HCT116 (cell line): ENCODE measurements at regions not wholly inside any gene's neighbourhood (a gene's known extent, or its start where the extent isn't known, plus 50 kb on each side); places are given as distances from the start of the nearest gene placed in this dataset.

ENCODE experiments used
- ATAC-seq: fragments of 200-7000 bp; cut with Tn5 transposase; 2 replicates; pipeline ENCODE4 v1.9.1; 2020; ENCODE audit warnings: mild to moderate bottlenecking, moderate library complexity
- BruUV-seq: library from RNA; stranded (reverse); fragments of 400-500 nt; replicated peaks from 2 replicates; lab custom pipeline; 2021; lab: Mats Ljungman, UMichigan
- CTCF ChIA-PET: fragments of 300-600 bp; sonication (Branson Sonifier 250); formaldehyde crosslinking; loops from one replicate; lab custom pipeline; 2021; ENCODE audit warnings: antibody characterized with exemption; lab: Charles Lee
- POLR2A ChIA-PET: fragments of 300-600, 350-600 bp; sonication (Branson Sonifier 250); formaldehyde crosslinking; loops from one replicate; lab custom pipeline; 2021; ENCODE audit warnings: antibody characterized with exemption; lab: Charles Lee
- RAD21 ChIA-PET, 2 experiments: fragments of 300-600 bp; sonication (Branson Sonifier 250); formaldehyde crosslinking; loops; one replicate each; lab custom pipeline; 2023; ENCODE audit warnings: low total read pairs in 2 of 2; ENCODE audit not compliant: uncharacterized antibody in 2 of 2, unreplicated experiment in 2 of 2, low non-redundant PET in 1 of 2; lab: Charles Lee
- DNase-seq: peaks from one replicate; pipeline ENCODE4 v3.0.0-alpha.2; 2010; ENCODE audit warnings: low read depth, low spot score
- H2AFZ ChIP-seq: fragments of 200-600 bp; shearing (Covaris generic), sonication (generic); 2 replicates; pipeline ENCODE4 v1.6.1; 2017; ENCODE audit warnings: low read depth, mixed run types, mixed read lengths, antibody characterized with exemption, low read length; ENCODE audit not compliant: poor library complexity, severe bottlenecking
- H3K27ac ChIP-seq: 2 replicates; pipeline ENCODE4 v1.5.1; 2012; ENCODE audit warnings: low read depth, low read length
- H3K27me3 ChIP-seq: fragments of 200-600 bp; sonication (generic); 2 replicates; pipeline ENCODE4 v1.6.1; 2016; ENCODE audit warnings: mixed run types, low read length, mixed read lengths; ENCODE audit not compliant: insufficient read depth
- H3K36me3 ChIP-seq, 2 experiments: fragments of 200-500 bp in 1 of 2; fragments of 200-600 bp in 1 of 2; sonication (Bioruptor generic) in 1 of 2; sonication (generic) in 1 of 2; 2 replicates each; pipeline versions ENCODE4 v1.5.1 to v1.6.1; 2014 to 2016; ENCODE audit warnings: low read length in 2 of 2, inconsistent platforms in 1 of 2, mixed read lengths in 1 of 2, mixed run types in 1 of 2; ENCODE audit not compliant: insufficient read depth in 2 of 2, control insufficient read depth in 1 of 2
- H3K4me1 ChIP-seq, 2 experiments: fragments of 200-600 bp in 1 of 2; sonication (generic) in 1 of 2; 2 replicates each; pipeline versions ENCODE4 v1.5.1 to v1.6.1; 2012 to 2017; ENCODE audit warnings: low read length in 2 of 2, inconsistent platforms in 1 of 2, mild to moderate bottlenecking in 1 of 2, mixed read lengths in 1 of 2, mixed run types in 1 of 2, moderate library complexity in 1 of 2; ENCODE audit not compliant: insufficient read depth in 2 of 2, control insufficient read depth in 1 of 2
- H3K4me2 ChIP-seq: fragments of 200-600 bp; sonication (generic); 2 replicates; pipeline ENCODE4 v1.6.1; 2017; ENCODE audit warnings: mixed run types, low read length, mixed read lengths
- H3K4me3 ChIP-seq, 2 experiments: fragments of 200-600 bp in 1 of 2; sonication (generic) in 1 of 2; replicated peaks in 1 of 2; 2 replicates each; pipeline ENCODE4 v1.5.1; 2011 to 2016; ENCODE audit warnings: low read length in 2 of 2, control low read depth in 1 of 2, low read depth in 1 of 2, mild to moderate bottlenecking in 1 of 2, mixed read lengths in 1 of 2, mixed run types in 1 of 2
- H3K79me2 ChIP-seq: fragments of 200-600 bp; sonication (generic); 2 replicates; pipeline ENCODE4 v1.6.1; 2017; ENCODE audit warnings: mild to moderate bottlenecking, mixed run types, low read length, moderate library complexity, mixed read lengths; ENCODE audit not compliant: insufficient read depth
- H3K9ac ChIP-seq: fragments of 200-600 bp; sonication (generic); 2 replicates; pipeline ENCODE4 v1.6.1; 2016; ENCODE audit warnings: low read length, mixed read lengths
- H3K9me2 ChIP-seq: fragments of 200-600 bp; sonication (generic), shearing (Covaris generic); 2 replicates; pipeline ENCODE4 v1.6.1; 2017; ENCODE audit warnings: mixed run types, mild to moderate bottlenecking, moderate library complexity; ENCODE audit not compliant: insufficient read depth
- H3K9me3 ChIP-seq, 2 experiments: fragments of 200-500 bp in 1 of 2; fragments of 200-600 bp in 1 of 2; sonication (Bioruptor generic) in 1 of 2; sonication (generic) in 1 of 2; 2 replicates each; pipeline ENCODE4 v1.6.1; 2014 to 2017; ENCODE audit warnings: low read length in 2 of 2, mixed read lengths in 2 of 2, inconsistent platforms in 1 of 2, low read depth in 1 of 2, mild to moderate bottlenecking in 1 of 2, mixed run types in 1 of 2, moderate library complexity in 1 of 2; ENCODE audit not compliant: control insufficient read depth in 1 of 2, insufficient read depth in 1 of 2
- H4K20me1 ChIP-seq: fragments of 200-600 bp; sonication (generic), shearing (Covaris generic); 2 replicates; pipeline ENCODE4 v1.6.1; 2017; ENCODE audit warnings: mixed run types, mild to moderate bottlenecking, moderate library complexity; ENCODE audit not compliant: insufficient read depth
- CBX3 ChIP-seq: IDR thresholded peaks from 2 replicates; pipeline ENCODE4 v1.6.1; 2012; ENCODE audit warnings: low read depth
- CTCF ChIP-seq, 3 experiments: fragments of 200-600 bp in 1 of 3; sonication (generic) in 1 of 3; IDR thresholded peaks in 2 of 3; conservative IDR thresholded peaks in 1 of 3; 2 replicates each; pipeline ENCODE4 v1.5.1; 2012 to 2017; ENCODE audit warnings: low read depth in 2 of 3, low read length in 2 of 3, antibody characterized with exemption in 1 of 3, borderline replicate concordance in 1 of 3, control low read depth in 1 of 3, mild to moderate bottlenecking in 1 of 3, mixed read lengths in 1 of 3, mixed run types in 1 of 3, moderate library complexity in 1 of 3; ENCODE audit not compliant: insufficient read depth in 1 of 3
- ELF1 ChIP-seq: IDR thresholded peaks from 2 replicates; pipeline ENCODE4 v1.6.1; 2012; ENCODE audit warnings: low read depth, borderline replicate concordance
- EZH2 ChIP-seq: fragments of 200-600 bp; sonication (generic); IDR thresholded peaks from 2 replicates; pipeline ENCODE4 v1.6.1; 2017; ENCODE audit warnings: antibody characterized with exemption, mixed run types
- EZH2phosphoT487 ChIP-seq: fragments of 200-600 bp; IDR thresholded peaks from 2 replicates; pipeline ENCODE4 v1.6.1; 2018; ENCODE audit warnings: antibody characterized with exemption, borderline replicate concordance
- FOSL1 ChIP-seq: IDR thresholded peaks from 2 replicates; pipeline ENCODE4 v1.6.1; 2012; ENCODE audit warnings: low read depth
- JUND ChIP-seq: IDR thresholded peaks from 2 replicates; pipeline ENCODE4 v1.6.1; 2012
- MAX ChIP-seq: IDR thresholded peaks from 2 replicates; pipeline ENCODE4 v1.6.1; 2012
- POLR2AphosphoS5 ChIP-seq: IDR thresholded peaks from 2 replicates; pipeline ENCODE4 v1.6.1; 2011; ENCODE audit warnings: mild to moderate bottlenecking, low read depth, low read length, moderate library complexity
- RAD21 ChIP-seq: IDR thresholded peaks from 2 replicates; pipeline ENCODE4 v1.6.1; 2012; ENCODE audit warnings: low read depth, mild to moderate bottlenecking
- SIN3A ChIP-seq: IDR thresholded peaks from 2 replicates; pipeline ENCODE4 v1.6.1; 2012; ENCODE audit warnings: low read depth
- SP1 ChIP-seq: IDR thresholded peaks from 2 replicates; pipeline ENCODE4 v1.6.1; 2012; ENCODE audit warnings: low read depth
- SRF ChIP-seq: IDR thresholded peaks from 2 replicates; pipeline ENCODE4 v1.6.1; 2012; ENCODE audit warnings: low read depth
- ZNF274 ChIP-seq: fragments of 200-500 bp; sonication (Bioruptor generic); IDR thresholded peaks from 2 replicates; pipeline ENCODE4 v1.6.1; 2014; ENCODE audit warnings: mild to moderate bottlenecking, low read depth, low read length, inconsistent platforms
- intact Hi-C: fragments of 100-400 bp; cut with micrococcal nuclease; formaldehyde crosslinking; loops from 2 replicates; pipeline ENCODE4 v1.10.0; 2022
- TF ChIP-seq, protein P1 (sequence below): IDR thresholded peaks from 2 replicates; pipeline ENCODE4 v1.6.1; 2012; ENCODE audit warnings: low read depth

- H3K79me2 ChIP-seq, result no peaks in the 10 kb centered on the region
- no peaks in the 10 kb centered on the region for H3K36me3 ChIP-seq
- H3K9me3 ChIP-seq, result no peaks in the 10 kb centered on the region
- no peaks in the 10 kb centered on the region for H3K9me2 ChIP-seq
- CTCF ChIA-PET, result interaction anchor here (0.9 to 3.1 kb wide), 7 partner anchors 13 to 467 kb away, joined by 4 to 9 read pairs (median 4); no protein-coding TSS in a partner anchor
- no peak overlapping the region for H2AFZ ChIP-seq
- peak overlapping the region; percentile 22; the same call in 1 of the 2 replicates for H3K4me2 ChIP-seq
- no peak for TF ChIP-seq EZH2phosphoT487
- no peak for TF ChIP-seq POLR2AphosphoS5
- no peak for TF ChIP-seq FOSL1
- peak; percentile 19; the same call in 1 of the 2 replicates for TF ChIP-seq RAD21
- no peak for TF ChIP-seq SRF
- peak; percentile 21 to 61 (median 53); a peak in 4 of 6 replicates for TF ChIP-seq CTCF (IDR thresholded peaks at IDR 0.05 in 2 of 3, conservative IDR thresholded peaks at IDR 0.05 in 1 of 3; ENCODE audit: borderline replicate concordance in 1 of 3, insufficient read depth in 1 of 3, low read depth in 2 of 3, low read length in 2 of 3)
- no peak for TF ChIP-seq CBX3
- no peak for TF ChIP-seq ZNF274
- TF ChIP-seq, protein P1, sequence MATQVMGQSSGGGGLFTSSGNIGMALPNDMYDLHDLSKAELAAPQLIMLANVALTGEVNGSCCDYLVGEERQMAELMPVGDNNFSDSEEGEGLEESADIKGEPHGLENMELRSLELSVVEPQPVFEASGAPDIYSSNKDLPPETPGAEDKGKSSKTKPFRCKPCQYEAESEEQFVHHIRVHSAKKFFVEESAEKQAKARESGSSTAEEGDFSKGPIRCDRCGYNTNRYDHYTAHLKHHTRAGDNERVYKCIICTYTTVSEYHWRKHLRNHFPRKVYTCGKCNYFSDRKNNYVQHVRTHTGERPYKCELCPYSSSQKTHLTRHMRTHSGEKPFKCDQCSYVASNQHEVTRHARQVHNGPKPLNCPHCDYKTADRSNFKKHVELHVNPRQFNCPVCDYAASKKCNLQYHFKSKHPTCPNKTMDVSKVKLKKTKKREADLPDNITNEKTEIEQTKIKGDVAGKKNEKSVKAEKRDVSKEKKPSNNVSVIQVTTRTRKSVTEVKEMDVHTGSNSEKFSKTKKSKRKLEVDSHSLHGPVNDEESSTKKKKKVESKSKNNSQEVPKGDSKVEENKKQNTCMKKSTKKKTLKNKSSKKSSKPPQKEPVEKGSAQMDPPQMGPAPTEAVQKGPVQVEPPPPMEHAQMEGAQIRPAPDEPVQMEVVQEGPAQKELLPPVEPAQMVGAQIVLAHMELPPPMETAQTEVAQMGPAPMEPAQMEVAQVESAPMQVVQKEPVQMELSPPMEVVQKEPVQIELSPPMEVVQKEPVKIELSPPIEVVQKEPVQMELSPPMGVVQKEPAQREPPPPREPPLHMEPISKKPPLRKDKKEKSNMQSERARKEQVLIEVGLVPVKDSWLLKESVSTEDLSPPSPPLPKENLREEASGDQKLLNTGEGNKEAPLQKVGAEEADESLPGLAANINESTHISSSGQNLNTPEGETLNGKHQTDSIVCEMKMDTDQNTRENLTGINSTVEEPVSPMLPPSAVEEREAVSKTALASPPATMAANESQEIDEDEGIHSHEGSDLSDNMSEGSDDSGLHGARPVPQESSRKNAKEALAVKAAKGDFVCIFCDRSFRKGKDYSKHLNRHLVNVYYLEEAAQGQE, result no peak
- peak; percentile 49 for TF ChIP-seq ELF1
- TF ChIP-seq SIN3A, result no peak
- no peak for TF ChIP-seq EZH2
- TF ChIP-seq JUND, result no peak
- no peak for TF ChIP-seq MAX
- no peak for TF ChIP-seq SP1
- TF ChIP-seq, all 23 proteins: peak for 3
- H3K4me3 ChIP-seq, result no peak overlapping the region
- H3K27me3 ChIP-seq, result peaks cover 9% of the 10 kb centered on the region; the same call in 1 of the 2 replicates
- peaks cover 7% of the 10 kb centered on the region in 2 experiments; a peak in 3 of 4 replicates for H3K4me1 ChIP-seq
- intact Hi-C loops, result loop anchor here (10.0 kb wide), 2 partner anchors 54 to 574 kb away; no protein-coding TSS in a partner anchor
- H3K27ac ChIP-seq, result no peak overlapping the region
- H4K20me1 ChIP-seq, result no peaks in the 10 kb centered on the region
- peak; percentile 38 for DNase-seq
- ChIA-PET RAD21 (interaction anchor here in 1 of 2 experiments (0.6 kb wide), 1 partner anchor 199 kb away, joined by 4 read pairs; no protein-coding TSS in a partner anchor), POLR2A (no interaction called here)
- BruUV-seq, result no TSS peak
- no peak overlapping the region for H3K9ac ChIP-seq
- peak; percentile 100 for ATAC-seq
Measured at GRCh38 chr15:29568840-29569532, 253.3 kb downstream of the TJP1 start.
